DOHH2 (cell line): ENCODE measurements at regions not wholly inside any gene's neighbourhood (a gene's known extent, or its start where the extent isn't known, plus 50 kb on each side); places are given as distances from the start of the nearest gene placed in this dataset.

ENCODE experiments used
- EZH2phosphoT487 ChIP-seq: fragments of 200-600 bp; sonication (generic); IDR thresholded peaks from 2 replicates; pipeline ENCODE4 v1.6.1; 2017; ENCODE audit warnings: borderline replicate concordance, mild to moderate bottlenecking, antibody characterized with exemption, low read length, moderate library complexity, mixed read lengths
- TF ChIP-seq, protein P1 (sequence below): fragments of 200-600 bp; sonication (generic); IDR thresholded peaks from one replicate; pipeline ENCODE4 v1.5.1; 2014; ENCODE audit warnings: antibody characterized with exemption, mild to moderate bottlenecking, low read depth, low read length; ENCODE audit not compliant: poor library complexity, severe bottlenecking

DNA sequence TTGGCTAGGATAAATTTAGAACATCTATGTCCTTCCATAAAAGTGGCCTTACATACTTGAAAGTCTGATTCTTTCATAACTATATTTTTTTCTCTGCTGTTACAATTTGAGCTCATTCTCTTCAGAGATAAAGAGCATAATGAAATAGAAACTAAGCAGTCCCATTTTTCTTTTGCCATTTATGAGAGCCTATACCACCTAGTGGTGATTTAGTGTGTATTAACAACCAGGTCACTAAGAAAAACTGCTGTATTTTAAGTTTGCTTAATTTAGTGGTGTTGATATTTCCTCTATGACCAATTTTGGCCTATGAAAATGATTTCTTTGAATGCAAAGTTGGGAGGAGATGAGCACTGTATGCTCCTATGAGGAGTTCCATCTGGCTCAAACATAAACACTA is 88.7 kb upstream of the ZWINT start:
- TF ChIP-seq, protein P1, sequence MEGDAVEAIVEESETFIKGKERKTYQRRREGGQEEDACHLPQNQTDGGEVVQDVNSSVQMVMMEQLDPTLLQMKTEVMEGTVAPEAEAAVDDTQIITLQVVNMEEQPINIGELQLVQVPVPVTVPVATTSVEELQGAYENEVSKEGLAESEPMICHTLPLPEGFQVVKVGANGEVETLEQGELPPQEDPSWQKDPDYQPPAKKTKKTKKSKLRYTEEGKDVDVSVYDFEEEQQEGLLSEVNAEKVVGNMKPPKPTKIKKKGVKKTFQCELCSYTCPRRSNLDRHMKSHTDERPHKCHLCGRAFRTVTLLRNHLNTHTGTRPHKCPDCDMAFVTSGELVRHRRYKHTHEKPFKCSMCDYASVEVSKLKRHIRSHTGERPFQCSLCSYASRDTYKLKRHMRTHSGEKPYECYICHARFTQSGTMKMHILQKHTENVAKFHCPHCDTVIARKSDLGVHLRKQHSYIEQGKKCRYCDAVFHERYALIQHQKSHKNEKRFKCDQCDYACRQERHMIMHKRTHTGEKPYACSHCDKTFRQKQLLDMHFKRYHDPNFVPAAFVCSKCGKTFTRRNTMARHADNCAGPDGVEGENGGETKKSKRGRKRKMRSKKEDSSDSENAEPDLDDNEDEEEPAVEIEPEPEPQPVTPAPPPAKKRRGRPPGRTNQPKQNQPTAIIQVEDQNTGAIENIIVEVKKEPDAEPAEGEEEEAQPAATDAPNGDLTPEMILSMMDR = peak; percentile 33
- TF ChIP-seq EZH2phosphoT487 = no peak
